HCEC 1CT (cell line): ENCODE measurements at regions not wholly inside any gene's neighbourhood (a gene's known extent, or its start where the extent isn't known, plus 50 kb on each side); places are given as distances from the start of the nearest gene placed in this dataset.

Experiments
- DNase-seq: peaks from one replicate; pipeline ENCODE4 v3.0.0-alpha.2; 2017

DNA sequence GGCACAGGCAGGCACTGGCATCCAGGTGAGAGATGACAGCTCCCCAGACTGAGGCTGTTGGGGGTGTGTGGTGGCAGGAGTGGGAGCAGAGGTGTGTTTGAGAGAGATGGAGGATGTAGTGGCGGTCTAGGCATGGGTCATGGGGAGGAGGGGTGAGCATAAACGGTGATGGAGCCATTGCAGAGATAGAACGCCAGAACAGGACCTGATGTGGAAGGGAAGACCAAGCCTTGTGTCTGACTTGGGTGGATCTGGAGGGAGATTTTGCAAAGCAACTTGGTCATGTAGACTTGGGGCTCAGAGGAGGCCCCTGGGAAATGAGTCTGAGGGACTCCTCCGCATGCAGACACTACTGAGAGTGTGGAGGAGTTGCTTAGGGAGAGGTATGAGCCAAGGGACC lies 50.0 kb upstream of the CLDN5 start:
- no peak for DNase-seq

DNA sequence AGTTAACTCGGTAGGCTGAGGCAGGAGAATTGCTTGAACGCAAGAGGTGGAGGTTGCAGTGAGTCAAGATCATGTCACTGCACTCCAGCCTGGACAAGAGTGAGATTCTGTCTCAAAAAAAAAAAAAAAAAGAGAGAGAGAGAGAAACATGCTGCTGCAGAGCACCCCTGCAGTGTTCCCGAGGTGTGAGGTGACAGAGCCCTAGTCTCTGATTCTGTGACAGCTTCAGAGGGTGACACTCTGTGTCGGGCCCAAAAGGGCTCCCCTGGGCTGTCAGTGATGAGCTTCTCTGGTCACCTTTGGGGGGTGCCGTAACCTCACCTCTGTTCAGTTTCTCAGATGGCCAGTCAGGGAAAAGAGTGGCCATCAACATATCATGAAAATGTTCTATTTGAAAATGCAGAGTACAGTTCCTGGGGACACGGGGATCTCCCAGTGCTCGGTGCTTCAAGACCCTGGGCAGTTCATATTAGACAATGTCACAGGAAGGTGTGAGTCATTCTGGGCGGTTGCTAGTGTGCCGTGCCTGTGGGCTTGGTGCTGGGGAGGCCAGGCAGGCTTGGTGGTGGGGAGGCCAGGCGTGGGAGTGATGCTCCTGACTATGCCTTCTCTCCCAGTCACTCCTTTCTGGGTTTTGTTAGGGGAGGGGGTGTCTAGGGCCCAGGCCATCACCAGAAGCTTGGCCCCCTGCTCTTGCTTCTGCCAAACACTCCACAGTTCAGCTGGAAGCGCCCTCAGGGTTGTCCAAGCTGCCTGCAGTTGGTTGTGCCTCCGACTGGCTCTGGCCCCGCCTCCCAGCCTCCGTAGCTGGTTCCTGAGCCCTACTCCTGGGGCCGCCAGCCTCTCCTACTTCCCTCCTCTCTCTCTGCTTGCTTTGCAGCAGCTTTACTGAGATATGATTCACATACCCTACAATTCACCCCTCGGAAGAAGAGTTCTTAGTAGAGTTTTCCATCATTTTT lies 52.5 kb upstream of the CLDN5 start:
- peak; percentile 55 for DNase-seq

- DNase-seq, result no peak
Observed at GRCh38 chr22:19577422-19577966, 53.3 kb upstream of the CLDN5 start.

- no peak for DNase-seq
Observed at GRCh38 chr22:19578180-19579004, 54.2 kb upstream of the CLDN5 start.

DNA sequence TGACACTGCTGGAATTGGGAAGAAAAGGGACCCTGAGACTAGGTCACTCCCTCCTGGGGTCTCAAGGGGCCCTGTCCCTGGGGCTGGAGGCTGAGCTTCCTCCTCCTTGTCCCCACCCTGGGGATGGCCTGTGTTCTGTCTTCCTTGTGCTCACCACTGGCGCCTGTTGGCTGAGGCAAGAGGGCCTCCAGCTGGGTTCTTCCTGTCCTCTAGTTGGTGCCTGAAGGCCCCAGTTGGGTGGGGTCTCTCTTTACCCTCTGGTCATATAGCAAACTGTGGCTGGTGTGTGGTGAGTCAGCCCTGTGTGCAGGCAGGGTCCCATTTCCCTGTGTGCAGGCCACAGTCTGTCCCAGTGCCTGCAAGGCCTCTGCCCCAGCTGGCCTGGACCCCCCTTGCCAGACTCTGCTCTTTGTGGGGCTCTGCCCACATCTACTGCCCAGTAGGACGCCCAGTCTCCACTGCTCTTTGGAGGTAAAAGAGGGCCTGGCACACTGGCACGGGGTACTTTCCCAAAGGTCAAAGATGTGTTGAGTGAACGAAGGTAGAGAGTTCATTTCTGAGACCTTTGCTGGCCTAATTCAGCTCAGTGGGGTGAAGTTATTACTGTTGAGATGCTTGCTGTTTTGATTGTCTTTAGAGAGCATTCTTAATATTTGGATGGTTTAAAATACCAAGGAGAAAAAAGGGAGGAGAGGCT lies 55.1 kb upstream of the CLDN5 start:
- no peak for DNase-seq

GRCh38 chr22:19579880-19580279 lies 55.7 kb upstream of the CLDN5 start:
- DNase-seq, result no peak

DNA sequence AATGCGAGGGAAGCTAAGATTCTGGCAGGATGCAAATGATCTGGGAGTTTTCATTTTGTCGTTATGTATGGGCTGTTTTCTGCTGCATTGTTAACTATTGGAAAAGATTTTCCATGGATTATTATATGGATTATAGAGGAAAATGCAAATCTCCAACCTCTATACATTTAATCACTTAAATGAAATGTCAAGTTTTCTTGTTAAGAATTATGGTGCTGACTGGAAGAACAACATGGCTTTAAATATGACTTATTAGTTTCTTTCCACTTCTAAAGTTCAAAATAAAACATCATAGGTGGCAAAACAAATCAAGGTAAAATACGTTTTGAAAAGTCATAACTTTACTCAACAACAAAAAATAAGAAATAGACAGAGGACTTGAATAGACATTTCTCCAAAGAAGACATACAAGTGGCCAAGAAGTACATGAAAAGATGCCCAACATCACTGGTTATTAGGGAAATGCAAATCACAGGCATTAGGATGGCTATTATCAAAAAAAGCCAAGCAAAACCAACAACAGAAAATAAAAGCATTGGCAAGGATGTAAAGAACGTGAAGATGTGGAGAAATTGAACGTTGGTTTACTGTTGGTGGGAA lies 56.2 kb upstream of the CLDN5 start:
- DNase-seq, result no peak

DNA sequence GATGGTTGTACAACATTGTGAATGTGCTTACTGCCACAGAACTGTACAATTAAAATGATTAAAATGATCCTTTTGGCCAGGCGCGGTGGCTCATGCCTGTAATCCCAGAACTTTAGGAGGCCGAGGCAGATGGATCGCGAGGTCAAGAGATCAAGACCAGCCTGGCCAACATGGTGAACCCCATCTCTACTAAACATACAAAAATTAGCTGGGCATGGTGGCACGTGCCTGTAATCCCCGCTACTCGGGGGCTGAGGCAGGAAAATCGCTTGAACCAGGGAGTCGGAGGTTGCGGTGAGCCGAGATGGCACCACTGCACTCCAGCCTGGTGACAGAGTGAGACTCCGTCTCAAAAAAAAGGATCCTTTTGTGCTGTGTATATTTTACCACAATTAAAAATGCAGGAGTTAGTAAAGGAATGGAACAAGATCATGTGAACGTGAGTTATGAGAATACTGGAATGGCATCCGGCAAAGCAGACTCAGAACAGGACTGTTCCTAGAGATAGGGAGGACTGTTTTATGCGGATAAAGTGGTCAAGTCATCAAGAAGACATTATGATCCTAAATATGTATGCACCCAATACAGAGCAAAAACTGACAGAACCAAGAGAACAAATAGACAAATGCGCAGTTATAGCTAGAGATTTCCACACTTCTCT lies 58.0 kb upstream of the CLDN5 start:
- DNase-seq, result no peak

- no peak for DNase-seq
Observed at GRCh38 chr22:19586922-19587684, 62.9 kb upstream of the CLDN5 start.

GRCh38 chr22:19590696-19591095 lies 66.5 kb upstream of the CLDN5 start:
- no peak for DNase-seq

DNA sequence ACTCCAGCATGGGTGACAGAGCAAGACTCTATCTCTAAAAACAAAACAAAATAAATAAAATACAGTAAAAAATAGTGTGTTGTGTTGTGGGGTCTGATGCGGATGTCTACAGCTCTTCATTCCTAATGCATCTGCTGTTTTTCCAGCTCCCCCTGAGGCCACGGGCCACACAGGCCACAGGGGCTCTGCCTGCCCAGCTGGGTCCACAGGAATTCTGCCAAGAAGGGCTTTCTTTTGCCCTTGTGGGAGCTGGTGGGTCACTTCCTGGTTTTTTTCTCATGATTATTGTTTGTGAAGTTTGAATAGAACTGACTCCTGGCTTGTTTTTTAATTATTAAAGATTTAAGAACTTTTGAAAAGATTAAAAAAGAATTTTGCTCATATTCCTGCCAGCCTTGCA lies 67.4 kb upstream of the CLDN5 start:
- no peak for DNase-seq

DNA sequence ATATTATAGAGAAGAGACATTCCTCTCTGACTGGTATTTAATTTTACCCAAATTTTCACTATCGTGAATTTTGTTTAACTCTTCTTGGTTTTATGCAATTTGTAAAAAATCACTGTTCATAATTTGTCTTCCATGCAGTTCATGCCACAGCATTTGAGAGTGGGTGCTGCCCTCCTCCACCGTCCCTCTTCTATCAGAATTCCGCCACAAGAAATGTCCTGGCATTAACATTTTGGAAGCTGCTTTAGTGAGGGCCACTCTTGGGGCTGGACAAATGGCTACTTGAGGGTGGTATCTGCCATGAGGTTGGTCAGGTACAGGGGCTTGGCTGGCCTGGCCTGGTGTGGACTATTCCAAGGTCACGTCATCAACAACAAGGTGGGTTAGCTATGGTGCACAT lies 68.3 kb upstream of the CLDN5 start:
- DNase-seq, result no peak

DNA sequence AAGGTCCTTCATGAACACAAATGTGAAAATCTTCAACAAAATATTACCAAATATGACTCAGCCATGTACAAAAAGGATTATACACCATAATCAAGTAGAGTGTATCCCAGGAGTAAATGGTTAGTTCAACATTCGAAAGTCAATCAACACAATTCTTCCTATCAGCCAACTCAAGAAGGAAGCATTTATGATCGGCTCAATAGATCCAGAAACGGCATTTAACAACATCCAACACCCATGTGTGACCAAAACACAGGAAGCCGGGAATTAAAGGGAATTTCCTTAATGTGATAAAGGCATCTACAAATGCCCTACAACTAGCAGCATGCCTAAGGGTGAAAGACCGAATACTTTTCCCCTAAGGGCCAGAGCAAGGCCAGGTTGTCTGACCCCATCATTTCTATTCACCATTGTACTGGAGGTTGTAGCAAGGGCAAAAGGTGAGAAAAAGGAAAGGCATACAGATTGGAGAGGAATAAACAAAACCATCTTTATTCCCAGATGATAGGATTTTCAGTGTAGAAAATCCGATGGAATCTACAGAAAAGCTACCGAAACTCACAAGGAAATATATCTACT lies 69.9 kb upstream of the CLDN5 start:
- no peak for DNase-seq

- DNase-seq, result no peak
Observed at GRCh38 chr22:19595532-19595931, 71.3 kb upstream of the CLDN5 start.

DNA sequence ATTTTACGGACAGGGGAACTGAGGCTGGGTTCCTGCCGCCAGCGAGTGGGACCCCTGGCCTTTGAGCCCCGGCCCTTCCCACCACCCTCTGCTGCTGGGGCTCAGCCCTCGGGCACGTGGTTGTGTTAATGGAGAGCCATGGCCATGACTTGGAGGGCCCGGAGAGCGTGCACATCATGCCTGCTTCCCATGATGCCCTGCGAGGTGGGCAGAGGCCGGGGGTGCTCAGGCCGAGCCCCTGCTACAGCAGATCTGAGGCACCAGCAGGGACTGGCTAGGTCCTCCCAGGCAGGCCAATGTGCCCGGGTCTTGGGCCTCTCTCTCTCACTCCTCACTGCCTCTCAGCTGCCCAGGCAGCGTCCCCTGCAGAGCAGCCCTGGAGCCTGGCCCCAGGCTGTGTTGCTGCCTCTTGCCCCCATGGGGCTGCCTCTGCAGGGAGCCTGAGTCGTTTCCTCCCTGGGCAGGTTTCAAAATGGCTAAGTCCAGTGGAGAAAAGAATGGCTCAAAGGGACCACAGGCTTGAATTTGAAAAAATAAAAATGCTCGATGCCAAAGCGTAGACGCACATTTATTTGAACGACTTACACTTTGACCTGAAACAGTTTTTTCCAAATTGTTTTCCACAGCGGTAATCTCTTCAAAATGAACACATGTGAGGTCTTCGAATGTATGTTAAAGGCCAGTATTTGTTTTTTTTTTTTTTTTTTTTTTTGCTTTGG lies 72.6 kb upstream of the CLDN5 start:
- DNase-seq, result no peak

DNA sequence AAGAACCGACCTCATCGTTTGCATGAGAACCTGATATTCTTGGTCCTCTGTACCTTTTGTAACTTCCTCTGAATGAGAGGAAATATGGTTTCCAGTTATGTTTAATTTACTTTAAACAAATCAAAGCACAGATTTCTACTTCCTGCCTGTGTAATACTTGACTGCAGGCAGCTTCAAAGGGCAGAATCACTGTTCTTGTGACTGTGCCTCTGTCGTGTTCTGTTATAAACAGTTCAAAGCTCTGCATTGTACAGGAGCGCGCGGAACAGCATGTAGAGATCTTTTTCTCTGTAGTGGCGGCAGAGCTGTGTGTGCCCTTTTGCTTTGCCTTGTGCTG lies 73.2 kb upstream of the CLDN5 start:
- DNase-seq, result no peak

GRCh38 chr22:19598054-19598855 lies 74.0 kb upstream of the CLDN5 start:
- DNase-seq, result no peak

GRCh38 chr22:19599004-19599403 lies 74.8 kb upstream of the CLDN5 start:
- no peak for DNase-seq

DNA sequence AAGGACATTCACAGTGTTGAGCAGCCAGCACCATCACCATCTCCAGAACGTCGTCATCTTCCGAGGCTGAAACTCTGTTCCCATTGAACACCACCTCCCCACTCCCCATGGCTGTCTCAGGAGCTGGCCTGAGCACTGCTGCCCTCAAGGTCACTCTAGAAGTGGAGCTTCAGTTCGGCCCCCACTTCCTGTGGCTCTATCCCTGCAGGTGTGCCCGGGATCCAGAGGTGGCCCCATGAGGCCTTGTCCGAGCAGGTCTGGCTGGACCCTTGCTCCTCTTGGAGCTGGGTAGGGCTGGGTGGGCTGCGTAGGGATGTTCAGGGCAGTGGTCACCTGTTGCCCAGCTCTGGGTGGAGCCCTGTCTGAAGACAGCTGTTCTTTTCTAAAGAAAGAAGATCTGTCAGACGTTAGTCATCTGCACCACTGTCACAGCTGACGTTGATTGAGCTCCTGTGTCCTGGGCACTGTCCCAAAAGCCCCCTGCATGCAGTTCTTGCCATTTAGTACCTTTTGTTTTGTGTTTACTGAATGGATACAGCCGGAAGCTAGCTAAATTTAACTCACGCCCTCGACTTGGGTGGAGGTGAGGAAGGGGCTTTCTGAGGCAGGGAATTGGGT lies 75.5 kb upstream of the CLDN5 start:
- no peak for DNase-seq
